Fibroblast of mammary gland (primary cell): ENCODE measurements at regions not wholly inside any gene's neighbourhood (a gene's known extent, or its start where the extent isn't known, plus 50 kb on each side); places are given as distances from the start of the nearest gene placed in this dataset.

Experiments
- DNase-seq: peaks from one replicate; pipeline ENCODE4 v3.0.0-alpha.2; 2010; ENCODE audit warnings: low read depth
- H3K4me3 ChIP-seq: 2 replicates; pipeline ENCODE4 v1.5.1; 2011; ENCODE audit warnings: low read depth, mild to moderate bottlenecking, low read length, moderate library complexity; ENCODE audit not compliant: control insufficient read depth
- TF ChIP-seq, protein P1 (sequence below): conservative IDR thresholded peaks from 2 replicates; pipeline ENCODE4 v1.5.1; 2011; ENCODE audit warnings: low read depth, low read length, inconsistent platforms; ENCODE audit not compliant: control insufficient read depth, insufficient read depth

- DNase-seq, result no peak
- TF ChIP-seq, protein P1, sequence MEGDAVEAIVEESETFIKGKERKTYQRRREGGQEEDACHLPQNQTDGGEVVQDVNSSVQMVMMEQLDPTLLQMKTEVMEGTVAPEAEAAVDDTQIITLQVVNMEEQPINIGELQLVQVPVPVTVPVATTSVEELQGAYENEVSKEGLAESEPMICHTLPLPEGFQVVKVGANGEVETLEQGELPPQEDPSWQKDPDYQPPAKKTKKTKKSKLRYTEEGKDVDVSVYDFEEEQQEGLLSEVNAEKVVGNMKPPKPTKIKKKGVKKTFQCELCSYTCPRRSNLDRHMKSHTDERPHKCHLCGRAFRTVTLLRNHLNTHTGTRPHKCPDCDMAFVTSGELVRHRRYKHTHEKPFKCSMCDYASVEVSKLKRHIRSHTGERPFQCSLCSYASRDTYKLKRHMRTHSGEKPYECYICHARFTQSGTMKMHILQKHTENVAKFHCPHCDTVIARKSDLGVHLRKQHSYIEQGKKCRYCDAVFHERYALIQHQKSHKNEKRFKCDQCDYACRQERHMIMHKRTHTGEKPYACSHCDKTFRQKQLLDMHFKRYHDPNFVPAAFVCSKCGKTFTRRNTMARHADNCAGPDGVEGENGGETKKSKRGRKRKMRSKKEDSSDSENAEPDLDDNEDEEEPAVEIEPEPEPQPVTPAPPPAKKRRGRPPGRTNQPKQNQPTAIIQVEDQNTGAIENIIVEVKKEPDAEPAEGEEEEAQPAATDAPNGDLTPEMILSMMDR, result no peak
Measured at GRCh38 chrX:42075032-42075431, 151.7 kb upstream of the CASK start.

DNA sequence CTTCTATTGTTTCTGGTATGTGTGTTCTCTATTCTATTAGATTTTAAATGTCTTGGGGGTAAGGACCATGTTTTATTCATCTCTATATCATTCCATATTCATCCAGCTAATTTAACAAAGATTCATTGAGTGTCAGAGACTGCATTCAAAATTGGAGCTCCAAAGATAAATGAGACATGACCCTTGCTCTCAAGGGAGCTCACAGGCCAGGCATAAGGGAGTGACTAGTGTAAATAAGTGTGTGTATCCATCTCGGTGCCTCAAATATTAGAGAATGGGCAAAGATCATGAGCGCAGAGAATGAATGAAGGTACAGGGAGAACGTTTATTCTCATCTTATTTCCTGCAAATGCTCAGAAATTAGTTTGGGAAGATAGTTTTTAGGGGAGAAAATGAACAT is 150.1 kb upstream of the CASK start:
- DNase-seq, result no peak
- TF ChIP-seq, protein P1, result no peak

More at GRCh38 chrX:42075032-42075431, 151.7 kb upstream of the CASK start:
- H3K4me3 ChIP-seq, result no peak overlapping the region

GRCh38 chrX:42070866-42071265 is 147.5 kb upstream of the CASK start:
- H3K4me3 ChIP-seq, result no peak overlapping the region
- TF ChIP-seq, protein P1, result no peak

More for the DNA sequence above, 150.1 kb upstream of the CASK start:
- H3K4me3 ChIP-seq, result no peak overlapping the region

GRCh38 chrX:42054256-42054655 is 130.9 kb upstream of the CASK start:
- no peak overlapping the region for H3K4me3 ChIP-seq
- no peak for DNase-seq
- TF ChIP-seq, protein P1, result no peak

More at GRCh38 chrX:42070866-42071265, 147.5 kb upstream of the CASK start:
- DNase-seq, result no peak

DNA sequence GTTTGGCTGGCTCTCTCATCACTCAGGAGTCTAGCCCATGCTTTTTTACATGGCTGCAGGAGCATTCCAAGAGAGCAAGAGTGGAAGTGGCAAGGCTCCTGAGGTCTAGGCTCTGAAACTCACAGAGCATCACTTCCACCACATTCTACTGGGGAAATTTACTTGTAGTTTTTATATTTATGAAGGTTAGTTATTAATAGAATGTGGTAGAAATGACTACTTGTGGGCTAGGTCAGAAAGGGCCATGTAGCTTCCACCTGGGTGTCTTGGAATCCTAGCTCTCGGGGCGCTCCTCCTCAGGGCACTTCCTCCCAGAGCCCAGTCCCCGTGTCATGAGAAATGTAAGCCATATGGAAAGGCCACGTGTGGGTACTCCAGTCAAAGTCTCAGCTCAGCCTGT is 127.0 kb upstream of the CASK start:
- no peak for DNase-seq
- H3K4me3 ChIP-seq, result no peak overlapping the region
- TF ChIP-seq, protein P1, result no peak

GRCh38 chrX:42047886-42048285 is 124.5 kb upstream of the CASK start:
- TF ChIP-seq, protein P1, result no peak
- DNase-seq, result no peak
- no peak overlapping the region for H3K4me3 ChIP-seq

- H3K4me3 ChIP-seq, result no peak overlapping the region
- DNase-seq, result no peak
- TF ChIP-seq, protein P1, result no peak
Measured at GRCh38 chrX:42028109-42028508, 104.8 kb upstream of the CASK start.
